Neural crest cell (in vitro differentiated cells): ENCODE measurements at regions not wholly inside any gene's neighbourhood (a gene's known extent, or its start where the extent isn't known, plus 50 kb on each side); places are given as distances from the start of the nearest gene placed in this dataset.

ENCODE experiments used
- DNase-seq: peaks from one replicate; pipeline ENCODE4 v3.0.0; 2021; ENCODE audit warnings: low read depth, mixed read lengths, low spot score
- H3K27ac Mint-ChIP-seq: one replicate; pipeline ENCODE4 v1.8.0; 2021; ENCODE audit warnings: mild to moderate bottlenecking, mixed read lengths; ENCODE audit not compliant: unreplicated experiment
- H3K27me3 Mint-ChIP-seq: 2 replicates; pipeline ENCODE4 v1.8.0; 2021; ENCODE audit warnings: low read depth, mild to moderate bottlenecking, mixed read lengths
- H3K36me3 Mint-ChIP-seq: 2 replicates; pipeline ENCODE4 v1.8.0; 2021; ENCODE audit warnings: low read depth, mild to moderate bottlenecking, mixed read lengths
- H3K4me1 Mint-ChIP-seq: 2 replicates; pipeline ENCODE4 v1.8.0; 2021; ENCODE audit warnings: mixed read lengths
- H3K4me3 Mint-ChIP-seq: one replicate; pipeline ENCODE4 v1.8.0; 2021; ENCODE audit warnings: mild to moderate bottlenecking, mixed read lengths
- H3K9me3 Mint-ChIP-seq: 2 replicates; pipeline ENCODE4 v1.8.0; 2021; ENCODE audit warnings: mixed read lengths
- CTCF ChIP-seq: fragments of 200-600 bp; sonication (generic); conservative IDR thresholded peaks from 2 replicates; pipeline ENCODE4 v1.5.0; 2021; ENCODE audit warnings: antibody characterized with exemption, mild to moderate bottlenecking

DNA sequence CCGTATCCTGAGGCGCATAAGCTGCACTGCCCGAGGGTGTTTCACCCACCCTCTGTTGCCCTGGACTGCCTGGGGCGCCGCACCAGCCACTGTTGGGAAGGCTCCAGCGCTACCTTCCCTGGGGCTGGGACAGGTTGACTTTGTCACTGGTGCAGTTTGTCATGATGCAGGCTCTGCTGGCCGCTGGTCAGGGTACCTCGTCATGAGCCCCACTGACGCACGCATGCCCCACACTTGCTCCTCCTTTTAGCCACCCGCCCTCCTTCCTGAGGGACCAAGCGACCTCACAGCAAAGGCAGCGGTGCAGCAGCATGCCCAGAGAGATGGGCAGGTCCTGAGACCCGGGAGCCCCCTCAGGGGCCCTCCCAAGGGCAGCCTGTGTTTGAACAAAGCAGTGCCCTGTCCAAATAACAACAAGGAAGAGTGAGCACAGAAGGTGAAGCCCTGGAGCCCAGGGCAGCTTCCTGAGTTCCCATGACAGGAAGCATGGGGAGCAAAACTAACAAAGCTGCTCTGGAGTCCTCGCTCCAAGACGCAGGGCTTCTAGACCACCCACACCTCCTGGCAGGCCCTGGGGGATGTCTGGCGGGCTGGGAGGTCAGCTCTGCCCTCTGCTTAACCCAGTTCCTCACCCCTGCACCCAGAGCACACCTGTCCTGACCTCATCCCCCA is 50.1 kb upstream of the SMOC2 start:
- Mint-ChIP-seq H3K4me1 (peaks cover 13% of the 10 kb centered on the region), H3K27ac (no peak overlapping the region), H3K36me3 (no peaks in the 10 kb centered on the region), H3K4me3 (no peak overlapping the region), H3K27me3 (no peaks in the 10 kb centered on the region), H3K9me3 (no peaks in the 10 kb centered on the region)
- DNase-seq = no peak
- TF ChIP-seq CTCF = no peak
